ENCODE measurements at regions not wholly inside any gene's neighbourhood (a gene's known extent, or its start where the extent isn't known, plus 50 kb on each side); places are given as distances from the start of the nearest gene placed in this dataset.

GRCh38 chr4:26141051-26141721 lies 179.6 kb upstream of the RBPJ start:
- no peak for ATAC-seq
- no peak for TF ChIP-seq TOX (CRISPR knock-in tag; IDR thresholded peaks at IDR 0.05; ENCODE audit: borderline replicate concordance)
- no peak for TF ChIP-seq ZFP30 (CRISPR knock-in tag; IDR thresholded peaks at IDR 0.05)
- TF ChIP-seq TCF4 (CRISPR knock-in tag; IDR thresholded peaks at IDR 0.05; ENCODE audit: borderline replicate concordance), result no peak
- no peak for TF ChIP-seq CSDC2 (CRISPR knock-in tag; IDR thresholded peaks at IDR 0.05)

- no peak for ATAC-seq
- no peak for TF ChIP-seq TOX (CRISPR knock-in tag; IDR thresholded peaks at IDR 0.05; ENCODE audit: borderline replicate concordance)
- no peak for TF ChIP-seq PPARA (CRISPR knock-in tag; IDR thresholded peaks at IDR 0.05; ENCODE audit: borderline replicate concordance)
- no peak for TF ChIP-seq ARNTL (CRISPR knock-in tag; IDR thresholded peaks at IDR 0.05; ENCODE audit: borderline replicate concordance, low read depth)
- TF ChIP-seq RARB (CRISPR knock-in tag; IDR thresholded peaks at IDR 0.05), result no peak
- TF ChIP-seq, protein P1, sequence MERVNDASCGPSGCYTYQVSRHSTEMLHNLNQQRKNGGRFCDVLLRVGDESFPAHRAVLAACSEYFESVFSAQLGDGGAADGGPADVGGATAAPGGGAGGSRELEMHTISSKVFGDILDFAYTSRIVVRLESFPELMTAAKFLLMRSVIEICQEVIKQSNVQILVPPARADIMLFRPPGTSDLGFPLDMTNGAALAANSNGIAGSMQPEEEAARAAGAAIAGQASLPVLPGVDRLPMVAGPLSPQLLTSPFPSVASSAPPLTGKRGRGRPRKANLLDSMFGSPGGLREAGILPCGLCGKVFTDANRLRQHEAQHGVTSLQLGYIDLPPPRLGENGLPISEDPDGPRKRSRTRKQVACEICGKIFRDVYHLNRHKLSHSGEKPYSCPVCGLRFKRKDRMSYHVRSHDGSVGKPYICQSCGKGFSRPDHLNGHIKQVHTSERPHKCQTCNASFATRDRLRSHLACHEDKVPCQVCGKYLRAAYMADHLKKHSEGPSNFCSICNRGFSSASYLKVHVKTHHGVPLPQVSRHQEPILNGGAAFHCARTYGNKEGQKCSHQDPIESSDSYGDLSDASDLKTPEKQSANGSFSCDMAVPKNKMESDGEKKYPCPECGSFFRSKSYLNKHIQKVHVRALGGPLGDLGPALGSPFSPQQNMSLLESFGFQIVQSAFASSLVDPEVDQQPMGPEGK (CRISPR knock-in tag; IDR thresholded peaks at IDR 0.05; ENCODE audit: borderline replicate concordance), result no peak
- no peak for TF ChIP-seq ZNF565 (CRISPR knock-in tag; conservative IDR thresholded peaks at IDR 0.05; ENCODE audit: low read depth)
- TF ChIP-seq ZC3H10 (CRISPR knock-in tag; IDR thresholded peaks at IDR 0.05), result no peak
- TF ChIP-seq, protein P2, sequence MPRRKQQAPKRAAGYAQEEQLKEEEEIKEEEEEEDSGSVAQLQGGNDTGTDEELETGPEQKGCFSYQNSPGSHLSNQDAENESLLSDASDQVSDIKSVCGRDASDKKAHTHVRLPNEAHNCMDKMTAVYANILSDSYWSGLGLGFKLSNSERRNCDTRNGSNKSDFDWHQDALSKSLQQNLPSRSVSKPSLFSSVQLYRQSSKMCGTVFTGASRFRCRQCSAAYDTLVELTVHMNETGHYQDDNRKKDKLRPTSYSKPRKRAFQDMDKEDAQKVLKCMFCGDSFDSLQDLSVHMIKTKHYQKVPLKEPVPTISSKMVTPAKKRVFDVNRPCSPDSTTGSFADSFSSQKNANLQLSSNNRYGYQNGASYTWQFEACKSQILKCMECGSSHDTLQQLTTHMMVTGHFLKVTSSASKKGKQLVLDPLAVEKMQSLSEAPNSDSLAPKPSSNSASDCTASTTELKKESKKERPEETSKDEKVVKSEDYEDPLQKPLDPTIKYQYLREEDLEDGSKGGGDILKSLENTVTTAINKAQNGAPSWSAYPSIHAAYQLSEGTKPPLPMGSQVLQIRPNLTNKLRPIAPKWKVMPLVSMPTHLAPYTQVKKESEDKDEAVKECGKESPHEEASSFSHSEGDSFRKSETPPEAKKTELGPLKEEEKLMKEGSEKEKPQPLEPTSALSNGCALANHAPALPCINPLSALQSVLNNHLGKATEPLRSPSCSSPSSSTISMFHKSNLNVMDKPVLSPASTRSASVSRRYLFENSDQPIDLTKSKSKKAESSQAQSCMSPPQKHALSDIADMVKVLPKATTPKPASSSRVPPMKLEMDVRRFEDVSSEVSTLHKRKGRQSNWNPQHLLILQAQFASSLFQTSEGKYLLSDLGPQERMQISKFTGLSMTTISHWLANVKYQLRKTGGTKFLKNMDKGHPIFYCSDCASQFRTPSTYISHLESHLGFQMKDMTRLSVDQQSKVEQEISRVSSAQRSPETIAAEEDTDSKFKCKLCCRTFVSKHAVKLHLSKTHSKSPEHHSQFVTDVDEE (CRISPR knock-in tag; IDR thresholded peaks at IDR 0.05), result no peak
- no peak for TF ChIP-seq OSR1 (CRISPR knock-in tag; IDR thresholded peaks at IDR 0.05)
Observed at GRCh38 chr4:26141911-26142638, 178.7 kb upstream of the RBPJ start.

- ATAC-seq, result no peak; the same call in 2 of the 3 replicates
- TF ChIP-seq ESRRG (CRISPR knock-in tag; IDR thresholded peaks at IDR 0.05) (no peak), RARB (CRISPR knock-in tag; IDR thresholded peaks at IDR 0.05) (no peak), CSDC2 (CRISPR knock-in tag; IDR thresholded peaks at IDR 0.05) (no peak), ZNF565 (CRISPR knock-in tag; conservative IDR thresholded peaks at IDR 0.05; ENCODE audit: low read depth) (no peak), OSR1 (CRISPR knock-in tag; IDR thresholded peaks at IDR 0.05) (no peak), ARNTL (CRISPR knock-in tag; IDR thresholded peaks at IDR 0.05; ENCODE audit: borderline replicate concordance, low read depth) (no peak), ZNF70 (CRISPR knock-in tag; IDR thresholded peaks at IDR 0.05) (no peak), TCF4 (CRISPR knock-in tag; IDR thresholded peaks at IDR 0.05; ENCODE audit: borderline replicate concordance) (no peak), ZFP30 (CRISPR knock-in tag; IDR thresholded peaks at IDR 0.05) (no peak), CREB5 (CRISPR knock-in tag; IDR thresholded peaks at IDR 0.05; ENCODE audit: low read depth) (no peak), SNAI2 (CRISPR knock-in tag; IDR thresholded peaks at IDR 0.05) (no peak), BACH2 (CRISPR knock-in tag; IDR thresholded peaks at IDR 0.05; ENCODE audit: borderline replicate concordance) (no peak), TOX (CRISPR knock-in tag; IDR thresholded peaks at IDR 0.05; ENCODE audit: borderline replicate concordance) (no peak)
- TF ChIP-seq, protein P3, sequence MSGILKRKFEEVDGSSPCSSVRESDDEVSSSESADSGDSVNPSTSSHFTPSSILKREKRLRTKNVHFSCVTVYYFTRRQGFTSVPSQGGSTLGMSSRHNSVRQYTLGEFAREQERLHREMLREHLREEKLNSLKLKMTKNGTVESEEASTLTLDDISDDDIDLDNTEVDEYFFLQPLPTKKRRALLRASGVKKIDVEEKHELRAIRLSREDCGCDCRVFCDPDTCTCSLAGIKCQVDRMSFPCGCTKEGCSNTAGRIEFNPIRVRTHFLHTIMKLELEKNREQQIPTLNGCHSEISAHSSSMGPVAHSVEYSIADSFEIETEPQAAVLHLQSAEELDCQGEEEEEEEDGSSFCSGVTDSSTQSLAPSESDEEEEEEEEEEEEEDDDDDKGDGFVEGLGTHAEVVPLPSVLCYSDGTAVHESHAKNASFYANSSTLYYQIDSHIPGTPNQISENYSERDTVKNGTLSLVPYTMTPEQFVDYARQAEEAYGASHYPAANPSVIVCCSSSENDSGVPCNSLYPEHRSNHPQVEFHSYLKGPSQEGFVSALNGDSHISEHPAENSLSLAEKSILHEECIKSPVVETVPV (CRISPR knock-in tag; IDR thresholded peaks at IDR 0.05), result no peak
- TF ChIP-seq, protein P2 (CRISPR knock-in tag; IDR thresholded peaks at IDR 0.05), result no peak
- TF ChIP-seq, protein P1 (CRISPR knock-in tag; IDR thresholded peaks at IDR 0.05; ENCODE audit: borderline replicate concordance), result no peak
Observed at GRCh38 chr4:26144526-26145155, 176.2 kb upstream of the RBPJ start.
